ENCODE measurements at regions not wholly inside any gene's neighbourhood (a gene's known extent, or its start where the extent isn't known, plus 50 kb on each side); places are given as distances from the start of the nearest gene placed in this dataset.

GRCh38 chr1:163932901-163933300 lies 611.1 kb downstream of the NUF2 start:
- H3K4me3 ChIP-seq = no peak overlapping the region
- no peak overlapping the region for H3K27ac ChIP-seq
- DNase-seq (ENCODE audit: low spot score) = no peak
- TF ChIP-seq CTCF (IDR thresholded peaks at IDR 0.05) = no peak

GRCh38 chr1:163933437-163933836 lies 611.7 kb downstream of the NUF2 start:
- H3K4me3 ChIP-seq = no peak overlapping the region
- DNase-seq (ENCODE audit: low spot score) = no peak
- no peak for TF ChIP-seq CTCF (IDR thresholded peaks at IDR 0.05)

GRCh38 chr1:163935738-163936374 lies 614.1 kb downstream of the NUF2 start:
- no peak for TF ChIP-seq CTCF (IDR thresholded peaks at IDR 0.05)
- Histone ChIP-seq H3K4me3 (no peak overlapping the region), H3K27ac (no peak overlapping the region)
- DNase-seq (ENCODE audit: low spot score) = no peak

More at GRCh38 chr1:163933437-163933836, 611.7 kb downstream of the NUF2 start:
- H3K27ac ChIP-seq = no peak overlapping the region

GRCh38 chr1:163959622-163960021 lies 599.4 kb upstream of the PBX1 start:
- TF ChIP-seq CTCF (IDR thresholded peaks at IDR 0.05) = no peak
- no peak for DNase-seq (ENCODE audit: low spot score)
- Histone ChIP-seq H3K27ac (no peak overlapping the region), H3K4me3 (no peak overlapping the region)

- DNase-seq (ENCODE audit: low spot score) = no peak
- Histone ChIP-seq H3K4me3 (no peak overlapping the region), H3K27ac (no peak overlapping the region)
- no peak for TF ChIP-seq CTCF (IDR thresholded peaks at IDR 0.05)
These were observed 588.8 kb upstream of the PBX1 start for GRCh38 chr1:163970151-163970550.

GRCh38 chr1:163970699-163971098 lies 588.3 kb upstream of the PBX1 start:
- DNase-seq (ENCODE audit: low spot score) = no peak
- no peak overlapping the region for H3K4me3 ChIP-seq
- no peak for TF ChIP-seq CTCF (IDR thresholded peaks at IDR 0.05)
- H3K27ac ChIP-seq = no peak overlapping the region

- no peak for DNase-seq (ENCODE audit: low spot score)
- no peak for TF ChIP-seq CTCF (IDR thresholded peaks at IDR 0.05)
- H3K4me3 ChIP-seq = no peak overlapping the region
These were observed 585.4 kb upstream of the PBX1 start for GRCh38 chr1:163973586-163973985.

More at GRCh38 chr1:163973586-163973985, 585.4 kb upstream of the PBX1 start:
- no peak overlapping the region for H3K27ac ChIP-seq

All from coronary artery (tissue), 2 donors.